ENCODE measurements at regions not wholly inside any gene's neighbourhood (a gene's known extent, or its start where the extent isn't known, plus 50 kb on each side); places are given as distances from the start of the nearest gene placed in this dataset.

DNA sequence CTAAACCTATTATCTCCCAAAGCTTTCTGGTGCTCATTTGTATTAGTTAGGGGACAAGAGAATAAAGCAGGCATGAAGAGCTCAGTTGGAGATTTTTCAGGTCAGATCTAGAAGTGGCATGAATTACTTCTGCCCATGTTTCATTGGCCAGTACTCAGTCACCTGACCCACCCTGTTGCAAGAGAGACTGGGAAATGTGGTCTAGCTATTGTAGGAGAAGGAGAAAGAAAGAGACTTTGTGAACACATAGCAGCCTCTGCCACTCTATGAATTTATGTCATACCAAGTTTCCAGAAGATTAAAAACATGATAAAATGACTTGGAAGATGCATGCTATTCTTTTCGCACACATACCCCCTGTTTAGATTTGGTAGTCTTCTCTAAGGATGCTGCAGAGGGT is 302.3 kb upstream of the RUNX1 start:
- Mint-ChIP-seq H3K27me3 (ENCODE audit: low read depth) (no peaks in the 10 kb centered on the region), H3K9me3 (ENCODE audit: low read depth) (peaks cover 2% of the 10 kb centered on the region), H3K36me3 (ENCODE audit: low read depth) (no peaks in the 10 kb centered on the region), H3K4me1 (ENCODE audit: low read depth) (peaks cover 50% of the 10 kb centered on the region), H3K4me3 (ENCODE audit: unreplicated experiment) (no peak overlapping the region), H3K27ac (ENCODE audit: unreplicated experiment) (peak overlapping the region; percentile 67)
- TF ChIP-seq, protein P1, sequence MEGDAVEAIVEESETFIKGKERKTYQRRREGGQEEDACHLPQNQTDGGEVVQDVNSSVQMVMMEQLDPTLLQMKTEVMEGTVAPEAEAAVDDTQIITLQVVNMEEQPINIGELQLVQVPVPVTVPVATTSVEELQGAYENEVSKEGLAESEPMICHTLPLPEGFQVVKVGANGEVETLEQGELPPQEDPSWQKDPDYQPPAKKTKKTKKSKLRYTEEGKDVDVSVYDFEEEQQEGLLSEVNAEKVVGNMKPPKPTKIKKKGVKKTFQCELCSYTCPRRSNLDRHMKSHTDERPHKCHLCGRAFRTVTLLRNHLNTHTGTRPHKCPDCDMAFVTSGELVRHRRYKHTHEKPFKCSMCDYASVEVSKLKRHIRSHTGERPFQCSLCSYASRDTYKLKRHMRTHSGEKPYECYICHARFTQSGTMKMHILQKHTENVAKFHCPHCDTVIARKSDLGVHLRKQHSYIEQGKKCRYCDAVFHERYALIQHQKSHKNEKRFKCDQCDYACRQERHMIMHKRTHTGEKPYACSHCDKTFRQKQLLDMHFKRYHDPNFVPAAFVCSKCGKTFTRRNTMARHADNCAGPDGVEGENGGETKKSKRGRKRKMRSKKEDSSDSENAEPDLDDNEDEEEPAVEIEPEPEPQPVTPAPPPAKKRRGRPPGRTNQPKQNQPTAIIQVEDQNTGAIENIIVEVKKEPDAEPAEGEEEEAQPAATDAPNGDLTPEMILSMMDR (IDR thresholded peaks at IDR 0.05), result no peak
- DNase-seq (ENCODE audit: low spot score), result no peak

DNA sequence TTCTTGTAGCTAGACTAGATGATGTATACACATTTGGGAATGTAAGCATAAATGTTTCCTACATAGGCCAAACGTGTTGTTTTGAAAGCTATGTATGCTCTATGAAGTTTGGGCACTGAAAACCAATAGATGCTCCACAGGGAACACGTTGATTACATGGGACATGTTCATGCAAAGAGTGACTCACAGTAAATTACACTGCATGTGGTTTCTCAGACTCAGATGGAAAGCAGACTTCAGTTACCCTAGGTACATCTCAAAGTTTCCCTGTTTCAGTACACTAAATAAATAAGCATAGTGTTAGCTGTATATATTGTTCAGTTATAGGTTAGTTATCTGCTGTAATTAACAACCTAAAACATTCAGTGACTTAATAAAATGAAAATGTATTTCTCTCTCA is 301.9 kb upstream of the RUNX1 start:
- Mint-ChIP-seq H3K9me3 (ENCODE audit: low read depth) (peaks cover 2% of the 10 kb centered on the region), H3K27me3 (ENCODE audit: low read depth) (no peaks in the 10 kb centered on the region), H3K4me1 (ENCODE audit: low read depth) (peaks cover 50% of the 10 kb centered on the region), H3K27ac (ENCODE audit: unreplicated experiment) (peak overlapping the region; percentile 67), H3K36me3 (ENCODE audit: low read depth) (no peaks in the 10 kb centered on the region), H3K4me3 (ENCODE audit: unreplicated experiment) (no peak overlapping the region)
- DNase-seq (ENCODE audit: low spot score), result no peak
- TF ChIP-seq, protein P1 (IDR thresholded peaks at IDR 0.05), result no peak

DNA sequence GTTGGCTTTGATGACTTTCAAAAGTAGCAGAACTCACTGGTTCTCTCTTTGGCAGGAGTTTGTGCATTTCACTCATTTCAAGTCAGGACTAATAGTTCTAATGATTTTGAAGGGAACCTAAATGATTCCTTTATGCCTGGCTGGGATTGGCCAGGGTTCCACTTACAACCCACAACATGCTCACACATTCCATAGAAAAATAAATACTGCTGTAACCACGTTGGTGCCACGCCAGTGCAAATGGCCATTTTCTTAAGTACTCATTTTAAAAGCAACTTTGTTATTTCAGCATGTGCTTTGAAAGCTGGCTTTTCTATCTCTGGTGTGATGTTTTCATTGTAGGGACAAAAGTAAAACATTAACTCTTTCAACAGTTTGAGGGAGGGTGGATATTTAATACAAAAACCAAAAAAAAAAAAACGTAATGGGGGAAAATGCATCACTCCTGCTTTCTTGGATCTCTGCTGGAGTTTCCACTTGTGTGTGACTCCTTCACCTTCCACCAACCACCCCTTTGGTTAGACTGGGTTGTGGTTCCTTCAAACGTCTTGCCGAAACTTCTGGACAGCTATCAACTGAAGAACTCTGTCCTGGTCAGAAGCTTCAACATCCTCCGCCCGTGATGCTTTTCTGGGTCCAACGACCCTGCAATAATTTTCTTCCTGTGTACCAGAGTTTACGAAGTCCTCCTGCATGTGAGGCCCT is 300.4 kb upstream of the RUNX1 start:
- Mint-ChIP-seq H3K4me3 (ENCODE audit: unreplicated experiment) (no peak overlapping the region), H3K27me3 (ENCODE audit: low read depth) (no peaks in the 10 kb centered on the region), H3K9me3 (ENCODE audit: low read depth) (peaks cover 2% of the 10 kb centered on the region), H3K27ac (ENCODE audit: unreplicated experiment) (peak overlapping the region; percentile 87), H3K36me3 (ENCODE audit: low read depth) (no peaks in the 10 kb centered on the region), H3K4me1 (ENCODE audit: low read depth) (peaks cover 50% of the 10 kb centered on the region)
- TF ChIP-seq, protein P1 (IDR thresholded peaks at IDR 0.05), result no peak
- no peak for DNase-seq (ENCODE audit: low spot score)

DNA sequence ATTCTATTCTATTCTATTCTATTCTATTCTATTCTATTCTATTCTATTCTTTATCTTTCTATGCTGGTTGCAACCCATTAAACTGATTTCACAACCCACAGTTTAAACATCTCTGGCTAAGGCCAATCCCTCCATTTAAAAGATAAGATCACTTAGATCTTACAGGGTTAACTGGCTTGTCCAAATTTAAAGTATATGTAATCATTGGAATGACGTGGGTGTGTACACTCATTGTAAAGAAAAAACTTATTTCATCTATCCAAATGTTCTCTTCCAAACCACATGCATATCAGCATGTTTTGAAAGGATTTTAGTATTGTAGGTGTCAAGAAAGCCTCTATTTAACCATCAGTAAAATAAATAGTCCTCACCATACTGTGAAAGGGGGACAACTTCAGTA is 299.6 kb upstream of the RUNX1 start:
- Mint-ChIP-seq H3K36me3 (ENCODE audit: low read depth) (no peaks in the 10 kb centered on the region), H3K27ac (ENCODE audit: unreplicated experiment) (no peak overlapping the region), H3K9me3 (ENCODE audit: low read depth) (peaks cover 2% of the 10 kb centered on the region), H3K4me1 (ENCODE audit: low read depth) (peaks cover 50% of the 10 kb centered on the region), H3K4me3 (ENCODE audit: unreplicated experiment) (no peak overlapping the region), H3K27me3 (ENCODE audit: low read depth) (no peaks in the 10 kb centered on the region)
- DNase-seq (ENCODE audit: low spot score), result no peak
- TF ChIP-seq, protein P1 (IDR thresholded peaks at IDR 0.05), result no peak

DNA sequence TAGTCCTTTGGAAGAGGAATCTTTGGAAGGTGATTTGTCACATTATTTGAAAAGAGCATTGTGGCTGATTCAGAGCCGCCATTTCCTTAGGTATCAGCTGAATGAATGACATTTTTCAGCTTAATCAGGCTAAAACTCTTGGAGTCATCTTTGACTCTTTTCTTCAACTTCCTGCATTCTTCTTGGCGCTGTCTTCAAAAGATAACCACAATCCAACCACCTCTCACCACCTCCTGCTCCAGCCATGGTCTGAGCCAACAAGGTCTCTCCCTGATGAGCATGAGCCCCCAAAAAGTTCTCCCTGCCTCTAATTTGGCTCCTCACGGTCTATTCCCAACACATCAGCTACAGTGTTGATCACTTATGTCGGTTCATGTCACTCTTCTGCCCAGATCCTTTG is 297.6 kb upstream of the RUNX1 start:
- TF ChIP-seq, protein P1 (IDR thresholded peaks at IDR 0.05), result no peak
- DNase-seq (ENCODE audit: low spot score), result no peak
- Mint-ChIP-seq H3K27me3 (ENCODE audit: low read depth) (no peaks in the 10 kb centered on the region), H3K4me1 (ENCODE audit: low read depth) (peaks cover 31% of the 10 kb centered on the region), H3K9me3 (ENCODE audit: low read depth) (peaks cover 2% of the 10 kb centered on the region), H3K27ac (ENCODE audit: unreplicated experiment) (no peak overlapping the region), H3K36me3 (ENCODE audit: low read depth) (no peaks in the 10 kb centered on the region), H3K4me3 (ENCODE audit: unreplicated experiment) (no peak overlapping the region)
